ENCODE measurements at regions not wholly inside any gene's neighbourhood (a gene's known extent, or its start where the extent isn't known, plus 50 kb on each side); places are given as distances from the start of the nearest gene placed in this dataset.

DNA sequence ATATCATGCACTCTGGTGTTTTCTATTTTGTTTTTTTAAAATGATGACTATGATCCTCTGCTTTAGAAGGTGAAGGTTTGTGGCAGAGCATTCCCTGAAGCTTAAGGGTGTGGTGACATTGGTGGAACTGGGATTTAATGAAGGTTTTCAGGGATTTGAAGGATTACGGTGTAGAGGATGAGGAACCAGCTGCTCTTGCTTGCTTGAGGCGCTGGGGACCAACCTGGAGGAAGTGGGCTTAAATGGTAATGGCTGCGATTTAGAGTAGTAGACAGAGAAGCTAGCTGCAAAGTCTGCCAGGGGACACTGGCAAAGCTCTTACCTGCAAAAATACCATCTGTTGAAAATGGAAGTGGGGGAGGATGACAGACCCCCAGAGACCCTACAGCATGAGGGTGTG lies 241.8 kb downstream of the CLIC5 start:
- Histone ChIP-seq H3K27ac (ENCODE audit: insufficient read depth, low read length, poor library complexity, severe bottlenecking) (no peak overlapping the region), H3K4me1 (ENCODE audit: control insufficient read depth, insufficient read depth, low read length, poor library complexity, severe bottlenecking) (no peaks in the 10 kb centered on the region), H3K27me3 (ENCODE audit: control insufficient read depth, insufficient read depth, low read length) (no peaks in the 10 kb centered on the region), H3K36me3 (ENCODE audit: control insufficient read depth, insufficient read depth, low read length) (no peaks in the 10 kb centered on the region), H3K9me3 (ENCODE audit: control insufficient read depth in 2 of 2, low read length in 2 of 2) (no peaks in the 10 kb centered on the region), H3K4me3 (ENCODE audit: low read depth, low read length) (no peak overlapping the region)
- no peak overlapping the region for H3K27ac Mint-ChIP-seq
- peaks cover 45% of the 10 kb centered on the region for H3K27me3 Mint-ChIP-seq
- no peaks in the 10 kb centered on the region for H3K4me1 Mint-ChIP-seq
- ATAC-seq (ENCODE audit: low read depth in 2 of 2): no peak
- DNase-seq: no peak
- no peak overlapping the region for H3K4me3 Mint-ChIP-seq
- peaks cover 2 to 12% (median 4%) of the 10 kb centered on the region in 7 donors for H3K9me3 Mint-ChIP-seq
- H3K36me3 Mint-ChIP-seq: no peaks in the 10 kb centered on the region

DNA sequence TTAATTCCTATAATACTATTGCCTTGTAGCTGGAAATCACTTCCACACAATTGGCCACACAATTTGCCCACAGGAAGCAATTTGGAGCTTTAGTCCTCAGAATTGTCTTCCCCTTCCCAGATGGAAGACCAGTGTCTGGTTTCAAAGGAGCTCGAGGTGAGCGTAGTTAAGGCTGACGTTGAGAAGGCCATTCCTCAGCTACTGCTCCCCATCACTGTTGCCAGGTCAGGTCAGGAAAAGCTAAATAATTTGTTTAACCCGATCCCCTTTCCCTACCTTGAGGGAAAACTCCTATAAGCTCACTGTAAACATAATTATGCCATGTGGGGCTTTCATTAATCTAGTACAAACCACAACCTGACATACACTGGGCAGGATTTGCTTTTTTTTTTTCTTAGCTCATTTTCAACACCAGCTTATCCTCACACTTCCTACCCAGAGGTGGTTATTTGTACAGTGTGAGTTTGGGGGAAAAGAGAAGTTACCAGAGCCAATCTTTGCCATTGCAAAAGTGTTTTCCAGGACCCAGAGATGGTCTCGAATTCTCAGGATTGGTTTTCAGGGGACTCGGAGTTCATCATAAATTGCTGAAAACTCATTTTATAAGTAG lies 242.7 kb downstream of the CLIC5 start:
- Histone ChIP-seq H3K4me3 (ENCODE audit: low read depth, low read length) (no peak overlapping the region), H3K36me3 (ENCODE audit: control insufficient read depth, insufficient read depth, low read length) (no peaks in the 10 kb centered on the region), H3K27me3 (ENCODE audit: control insufficient read depth, insufficient read depth, low read length) (no peaks in the 10 kb centered on the region), H3K27ac (ENCODE audit: insufficient read depth, low read length, poor library complexity, severe bottlenecking) (no peak overlapping the region), H3K4me1 (ENCODE audit: control insufficient read depth, insufficient read depth, low read length, poor library complexity, severe bottlenecking) (no peaks in the 10 kb centered on the region), H3K9me3 (ENCODE audit: control insufficient read depth in 2 of 2, low read length in 2 of 2) (no peaks in the 10 kb centered on the region)
- ATAC-seq (ENCODE audit: low read depth in 2 of 2) (no peak), DNase-seq (no peak)
- Mint-ChIP-seq H3K4me1 (no peaks in the 10 kb centered on the region), H3K4me3 (no peak overlapping the region), H3K27me3 (peaks cover 38% of the 10 kb centered on the region), H3K27ac (no peak overlapping the region), H3K9me3 (peaks cover 2 to 12% (median 4%) of the 10 kb centered on the region in 7 donors), H3K36me3 (no peaks in the 10 kb centered on the region)

DNA sequence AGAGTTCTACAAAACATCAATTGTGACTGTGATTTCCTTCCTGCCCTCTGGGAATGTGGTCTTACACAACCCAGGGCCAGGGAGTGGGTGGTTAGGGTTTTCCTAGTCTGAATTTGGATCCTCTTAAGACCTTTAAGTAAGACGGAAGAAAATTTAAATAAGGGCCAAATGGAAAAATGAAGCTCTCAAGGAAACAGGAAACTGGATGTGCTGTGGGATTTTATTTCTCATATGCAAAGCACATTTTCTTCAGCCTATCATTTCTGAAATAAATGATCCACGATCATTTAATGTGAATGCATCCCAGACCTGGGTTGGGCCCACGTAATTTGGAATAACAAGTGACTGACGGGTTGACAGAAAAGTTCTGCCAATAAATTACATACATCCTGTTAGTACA lies 243.6 kb downstream of the CLIC5 start:
- Histone ChIP-seq H3K27me3 (ENCODE audit: control insufficient read depth, insufficient read depth, low read length) (no peaks in the 10 kb centered on the region), H3K27ac (ENCODE audit: insufficient read depth, low read length, poor library complexity, severe bottlenecking) (no peak overlapping the region), H3K4me3 (ENCODE audit: low read depth, low read length) (no peak overlapping the region), H3K36me3 (ENCODE audit: control insufficient read depth, insufficient read depth, low read length) (no peaks in the 10 kb centered on the region), H3K4me1 (ENCODE audit: control insufficient read depth, insufficient read depth, low read length, poor library complexity, severe bottlenecking) (no peaks in the 10 kb centered on the region), H3K9me3 (ENCODE audit: control insufficient read depth in 2 of 2, low read length in 2 of 2) (peaks cover 0 to 2% of the 10 kb centered on the region in 2 experiments)
- ATAC-seq (ENCODE audit: low read depth in 2 of 2) (no peak), DNase-seq (no peak)
- Mint-ChIP-seq H3K27ac (no peak overlapping the region), H3K9me3 (peaks cover 2 to 22% (median 7%) of the 10 kb centered on the region in 7 donors), H3K36me3 (no peaks in the 10 kb centered on the region), H3K4me1 (no peaks in the 10 kb centered on the region), H3K27me3 (peaks cover 32% of the 10 kb centered on the region), H3K4me3 (no peak overlapping the region)

DNA sequence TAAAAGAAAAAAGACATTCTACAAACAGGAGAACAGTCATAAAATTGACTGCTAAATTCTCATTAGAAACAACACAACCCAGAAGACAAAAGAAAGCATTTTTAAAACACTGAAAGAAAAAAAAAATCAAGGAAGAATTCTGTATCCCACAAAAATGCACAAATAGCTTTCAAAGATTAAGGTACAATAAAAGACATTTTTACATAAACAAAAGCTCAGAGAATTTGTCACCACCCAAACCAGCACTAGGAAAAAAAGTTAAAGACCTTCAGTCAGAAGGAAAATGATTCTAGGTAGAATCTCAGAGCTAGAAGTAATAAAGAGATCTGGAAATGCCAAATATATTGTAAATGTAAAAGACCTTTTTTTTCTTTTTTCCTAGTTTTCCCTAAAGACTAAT lies 252.4 kb downstream of the CLIC5 start:
- H3K4me1 ChIP-seq (ENCODE audit: control insufficient read depth, insufficient read depth, low read length, poor library complexity, severe bottlenecking): no peaks in the 10 kb centered on the region
- no peak overlapping the region for H3K27ac ChIP-seq (ENCODE audit: insufficient read depth, low read length, poor library complexity, severe bottlenecking)
- Mint-ChIP-seq H3K4me3 (no peak overlapping the region), H3K9me3 (peaks cover 0 to 33% (median 13%) of the 10 kb centered on the region in 7 donors), H3K27me3 (peaks cover 27% of the 10 kb centered on the region), H3K27ac (no peak overlapping the region), H3K36me3 (no peaks in the 10 kb centered on the region), H3K4me1 (no peaks in the 10 kb centered on the region)
- ATAC-seq (ENCODE audit: low read depth in 2 of 2) (no peak), DNase-seq (no peak)
- H3K27me3 ChIP-seq (ENCODE audit: control insufficient read depth, insufficient read depth, low read length): peaks cover 19% of the 10 kb centered on the region
- H3K9me3 ChIP-seq (ENCODE audit: control insufficient read depth in 2 of 2, low read length in 2 of 2): peaks cover 8 to 16% of the 10 kb centered on the region in 2 experiments
- no peaks in the 10 kb centered on the region for H3K36me3 ChIP-seq (ENCODE audit: control insufficient read depth, insufficient read depth, low read length)
- no peak overlapping the region for H3K4me3 ChIP-seq (ENCODE audit: low read depth, low read length)

DNA sequence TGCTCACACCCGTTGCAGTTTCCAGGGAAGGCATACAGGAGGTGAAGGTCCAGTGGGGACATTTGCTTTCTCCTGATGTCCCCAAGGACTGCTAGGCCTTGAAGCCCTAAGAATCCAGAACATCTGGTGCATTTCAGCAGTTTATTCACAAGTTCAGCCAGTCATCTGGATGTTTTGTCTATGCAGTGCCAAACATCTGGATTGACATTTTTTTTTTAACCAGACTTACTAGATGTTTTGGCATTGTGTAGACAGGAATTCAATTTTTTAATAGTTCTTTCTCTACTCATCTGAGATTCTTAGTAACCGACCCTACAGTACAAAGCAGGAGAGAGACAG lies 256.2 kb downstream of the CLIC5 start:
- Histone ChIP-seq H3K4me1 (ENCODE audit: control insufficient read depth, insufficient read depth, low read length, poor library complexity, severe bottlenecking) (no peaks in the 10 kb centered on the region), H3K27me3 (ENCODE audit: control insufficient read depth, insufficient read depth, low read length) (peaks cover 19% of the 10 kb centered on the region), H3K9me3 (ENCODE audit: control insufficient read depth in 2 of 2, low read length in 2 of 2) (peaks cover 8 to 9% of the 10 kb centered on the region in 2 experiments), H3K27ac (ENCODE audit: insufficient read depth, low read length, poor library complexity, severe bottlenecking) (no peak overlapping the region), H3K36me3 (ENCODE audit: control insufficient read depth, insufficient read depth, low read length) (no peaks in the 10 kb centered on the region), H3K4me3 (ENCODE audit: low read depth, low read length) (no peak overlapping the region)
- Mint-ChIP-seq H3K27ac (no peak overlapping the region), H3K4me1 (no peaks in the 10 kb centered on the region), H3K27me3 (peaks cover 29% of the 10 kb centered on the region), H3K36me3 (no peaks in the 10 kb centered on the region), H3K4me3 (no peak overlapping the region), H3K9me3 (peaks cover 0 to 16% (median 5%) of the 10 kb centered on the region in 7 donors)
- ATAC-seq (ENCODE audit: low read depth in 2 of 2): no peak
- DNase-seq: no peak

DNA sequence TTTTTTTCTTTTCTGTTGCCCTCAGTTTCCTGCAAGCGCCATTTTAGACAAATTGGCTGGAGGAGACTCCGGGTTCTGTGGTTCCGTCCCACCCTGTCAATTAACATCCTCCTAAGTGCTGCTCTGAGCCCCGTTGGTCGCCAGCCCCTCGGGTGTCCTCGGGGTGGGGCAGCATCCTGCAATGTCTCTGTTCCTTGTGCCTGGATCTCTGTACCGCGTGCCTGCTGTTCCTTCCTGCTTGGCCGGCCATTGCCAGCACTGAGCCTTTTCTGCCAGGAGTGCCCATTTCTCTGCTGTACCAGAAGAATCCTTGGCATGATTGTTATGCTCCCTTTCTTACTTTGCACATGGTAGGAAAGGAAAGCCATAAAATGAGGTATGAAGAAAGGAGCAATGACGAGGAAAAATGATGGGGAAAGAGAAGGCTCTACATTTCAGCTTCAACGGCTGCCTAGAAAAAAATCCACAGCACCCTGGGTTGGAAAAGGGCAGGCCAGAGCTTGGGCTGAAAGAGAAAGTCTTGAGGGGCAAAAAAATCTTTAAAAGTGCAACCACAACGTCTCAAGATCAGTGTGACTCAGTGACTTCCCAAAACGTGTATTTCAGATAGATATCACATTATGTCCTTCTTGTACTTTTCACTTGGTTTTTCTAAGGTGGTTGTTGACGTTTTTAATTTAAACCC lies 256.7 kb downstream of the CLIC5 start:
- H3K9me3 Mint-ChIP-seq: peaks cover 0 to 12% (median 5%) of the 10 kb centered on the region in 7 donors
- no peak for DNase-seq
- no peaks in the 10 kb centered on the region for H3K36me3 Mint-ChIP-seq
- no peak overlapping the region for H3K27ac Mint-ChIP-seq
- no peak overlapping the region for H3K4me3 ChIP-seq (ENCODE audit: low read depth, low read length)
- no peaks in the 10 kb centered on the region for H3K36me3 ChIP-seq (ENCODE audit: control insufficient read depth, insufficient read depth, low read length)
- H3K4me3 Mint-ChIP-seq: no peak overlapping the region
- peaks cover 19% of the 10 kb centered on the region for H3K27me3 ChIP-seq (ENCODE audit: control insufficient read depth, insufficient read depth, low read length)
- no peak overlapping the region for H3K27ac ChIP-seq (ENCODE audit: insufficient read depth, low read length, poor library complexity, severe bottlenecking)
- H3K4me1 ChIP-seq (ENCODE audit: control insufficient read depth, insufficient read depth, low read length, poor library complexity, severe bottlenecking): no peaks in the 10 kb centered on the region
- no peak for ATAC-seq (ENCODE audit: low read depth in 2 of 2)
- H3K4me1 Mint-ChIP-seq: no peaks in the 10 kb centered on the region
- peaks cover 30% of the 10 kb centered on the region for H3K27me3 Mint-ChIP-seq
- H3K9me3 ChIP-seq (ENCODE audit: control insufficient read depth in 2 of 2, low read length in 2 of 2): peaks cover 3 to 5% of the 10 kb centered on the region in 2 experiments

DNA sequence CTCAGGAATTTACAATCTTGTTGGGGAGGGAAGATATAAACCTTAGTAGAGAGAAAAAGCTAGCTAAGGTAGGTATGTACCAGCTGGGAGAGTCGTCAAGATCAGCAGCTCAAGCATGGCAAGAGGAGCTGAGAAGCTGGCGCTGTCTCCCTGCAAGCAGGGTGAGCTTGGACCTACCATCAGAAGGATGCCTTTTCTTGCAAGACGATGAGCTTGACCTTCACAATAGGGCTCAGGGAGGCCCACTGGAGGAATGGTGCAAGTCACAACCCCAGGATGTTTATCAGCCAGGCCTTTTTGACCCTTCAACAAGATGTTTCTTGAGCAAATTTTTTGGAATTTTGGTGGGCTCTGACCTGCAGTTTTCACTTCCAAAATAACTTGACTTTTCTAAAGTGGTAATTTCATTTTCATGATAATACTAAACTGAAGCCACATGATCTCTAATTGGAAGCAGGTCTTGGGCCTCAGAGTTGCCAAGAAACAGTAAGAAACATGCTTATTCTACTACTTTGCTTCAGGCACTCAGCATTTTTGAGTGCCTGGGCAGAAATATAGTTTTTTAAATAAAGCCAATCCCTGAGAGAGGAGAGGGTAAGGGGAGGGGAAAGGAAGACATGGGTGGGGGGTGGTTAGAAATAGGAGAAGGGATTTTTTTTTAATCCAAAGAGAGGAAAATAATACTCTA lies 258.1 kb downstream of the CLIC5 start:
- no peak overlapping the region for H3K4me3 Mint-ChIP-seq
- no peaks in the 10 kb centered on the region for H3K9me3 ChIP-seq (ENCODE audit: control insufficient read depth in 2 of 2, low read length in 2 of 2)
- no peaks in the 10 kb centered on the region for H3K36me3 Mint-ChIP-seq
- no peaks in the 10 kb centered on the region for H3K4me1 ChIP-seq (ENCODE audit: control insufficient read depth, insufficient read depth, low read length, poor library complexity, severe bottlenecking)
- no peaks in the 10 kb centered on the region for H3K4me1 Mint-ChIP-seq
- H3K27ac ChIP-seq (ENCODE audit: insufficient read depth, low read length, poor library complexity, severe bottlenecking): no peak overlapping the region
- H3K27me3 ChIP-seq (ENCODE audit: control insufficient read depth, insufficient read depth, low read length): peaks cover 19% of the 10 kb centered on the region
- no peak for ATAC-seq (ENCODE audit: low read depth in 2 of 2)
- no peak overlapping the region for H3K4me3 ChIP-seq (ENCODE audit: low read depth, low read length)
- no peaks in the 10 kb centered on the region for H3K36me3 ChIP-seq (ENCODE audit: control insufficient read depth, insufficient read depth, low read length)
- H3K27me3 Mint-ChIP-seq: peaks cover 16% of the 10 kb centered on the region
- DNase-seq: no peak
- H3K27ac Mint-ChIP-seq: no peak overlapping the region
- peaks cover 0 to 3% (median 0%) of the 10 kb centered on the region in 7 donors for H3K9me3 Mint-ChIP-seq
